ENCODE measurements at regions not wholly inside any gene's neighbourhood (a gene's known extent, or its start where the extent isn't known, plus 50 kb on each side); places are given as distances from the start of the nearest gene placed in this dataset.

GRCh38 chr18:22860807-22861206 lies 72.3 kb upstream of the RBBP8 start:
- Histone ChIP-seq H3K27me3 (ENCODE audit: insufficient read depth, poor library complexity, severe bottlenecking) (no peaks in the 10 kb centered on the region), H3K27ac (replicated peaks) (no peak overlapping the region), H3K4me3 (replicated peaks; ENCODE audit: insufficient read depth, low read length) (no peak overlapping the region)
- TF ChIP-seq REST (IDR thresholded peaks at IDR 0.05; ENCODE audit: insufficient replicate concordance, low read depth) (no peak), SPI1 (IDR thresholded peaks at IDR 0.05; ENCODE audit: borderline replicate concordance, low read depth) (no peak)
- no peak for DNase-seq (ENCODE audit: low read depth in 1 of 2, low spot score in 1 of 2)

GRCh38 chr18:22865354-22866116 lies 67.6 kb upstream of the RBBP8 start:
- Histone ChIP-seq H3K27ac (replicated peaks) (no peak overlapping the region), H3K4me3 (replicated peaks; ENCODE audit: insufficient read depth, low read length) (no peak overlapping the region), H3K27me3 (ENCODE audit: insufficient read depth, poor library complexity, severe bottlenecking) (no peaks in the 10 kb centered on the region)
- TF ChIP-seq CTCF (IDR thresholded peaks at IDR 0.05; ENCODE audit: insufficient read depth, low read length) (no peak), SPI1 (IDR thresholded peaks at IDR 0.05; ENCODE audit: borderline replicate concordance, low read depth) (no peak), REST (IDR thresholded peaks at IDR 0.05; ENCODE audit: insufficient replicate concordance, low read depth) (no peak), GABPA (IDR thresholded peaks at IDR 0.05; ENCODE audit: low read depth) (no peak), POLR2AphosphoS5 (IDR thresholded peaks at IDR 0.05; ENCODE audit: low read depth) (no peak)
- DNase-seq (ENCODE audit: low read depth in 1 of 2, low spot score in 1 of 2), result no peak

- no peak overlapping the region for H3K27ac ChIP-seq (replicated peaks)
- no peak for DNase-seq (ENCODE audit: low read depth in 1 of 2, low spot score in 1 of 2)
- H3K27me3 ChIP-seq (ENCODE audit: insufficient read depth, poor library complexity, severe bottlenecking), result no peaks in the 10 kb centered on the region
- H3K4me3 ChIP-seq (replicated peaks; ENCODE audit: insufficient read depth, low read length), result no peak overlapping the region
- TF ChIP-seq GABPA (IDR thresholded peaks at IDR 0.05; ENCODE audit: low read depth) (no peak), POLR2AphosphoS5 (IDR thresholded peaks at IDR 0.05; ENCODE audit: low read depth) (no peak), REST (IDR thresholded peaks at IDR 0.05; ENCODE audit: insufficient replicate concordance, low read depth) (no peak), CTCF (IDR thresholded peaks at IDR 0.05; ENCODE audit: insufficient read depth, low read length) (no peak), SPI1 (IDR thresholded peaks at IDR 0.05; ENCODE audit: borderline replicate concordance, low read depth) (no peak)
Observed at GRCh38 chr18:22868831-22869230, 64.3 kb upstream of the RBBP8 start.

Measured in HL-60 (cell line).